Jurkat, Clone E6-1 (cell line): ENCODE measurements at regions not wholly inside any gene's neighbourhood (a gene's known extent, or its start where the extent isn't known, plus 50 kb on each side); places are given as distances from the start of the nearest gene placed in this dataset.
"Not testable (repeated sequence)": the region's sequence is repeated elsewhere in the genome, so short reads cannot be mapped to it uniquely, and the experiment has no call there.

Experiments used
- DNase-seq: peaks from one replicate; pipeline ENCODE4 v3.0.0-alpha.2; 2011; ENCODE audit warnings: low read depth, low spot score
- H3K4me3 ChIP-seq: 2 replicates; pipeline ENCODE4 v1.5.1; 2011; ENCODE audit warnings: mild to moderate bottlenecking, low read length, control low read depth, moderate library complexity

GRCh38 chr4:186812592-186812991, 88.9 kb upstream of the FAT1 start:
- H3K4me3 ChIP-seq = no peak overlapping the region
- no peak for DNase-seq

GRCh38 chr4:186813377-186814068, 89.9 kb upstream of the FAT1 start:
- DNase-seq = no peak
- no peak overlapping the region for H3K4me3 ChIP-seq

- no peak overlapping the region for H3K4me3 ChIP-seq
- no peak for DNase-seq
These were observed 90.9 kb upstream of the FAT1 start for GRCh38 chr4:186814535-186815070.

- no peak overlapping the region for H3K4me3 ChIP-seq
- no peak for DNase-seq
These were observed 95.9 kb upstream of the FAT1 start for GRCh38 chr4:186819342-186820086.

- H3K4me3 ChIP-seq = no peak overlapping the region
- no peak for DNase-seq
These were observed 96.8 kb upstream of the FAT1 start for GRCh38 chr4:186820391-186820891.

GRCh38 chr4:186823989-186824388, 100.3 kb upstream of the FAT1 start:
- DNase-seq = no peak
- H3K4me3 ChIP-seq = no peak overlapping the region

- DNase-seq = no peak
- H3K4me3 ChIP-seq = no peak overlapping the region
These were observed 101.4 kb upstream of the FAT1 start for GRCh38 chr4:186825069-186825468.

- H3K4me3 ChIP-seq = no peak overlapping the region
- no peak for DNase-seq
These were observed 102.3 kb upstream of the FAT1 start for GRCh38 chr4:186826006-186826405.

- DNase-seq = no peak
- H3K4me3 ChIP-seq = no peak overlapping the region
These were observed 103.3 kb upstream of the FAT1 start for GRCh38 chr4:186826846-186827533.

- H3K4me3 ChIP-seq = no peak overlapping the region
These were observed 103.9 kb upstream of the FAT1 start for GRCh38 chr4:186827534-186827897.

GRCh38 chr4:186829097-186829496, 105.4 kb upstream of the FAT1 start:
- no peak overlapping the region for H3K4me3 ChIP-seq
- DNase-seq = peak; percentile 9

More at GRCh38 chr4:186827534-186827897, 103.9 kb upstream of the FAT1 start:
- no peak for DNase-seq

GRCh38 chr4:186829740-186830449, 106.2 kb upstream of the FAT1 start:
- no peak for DNase-seq
- H3K4me3 ChIP-seq = no peak overlapping the region

- no peak for DNase-seq
- no peak overlapping the region for H3K4me3 ChIP-seq
These were observed 107.9 kb upstream of the FAT1 start for GRCh38 chr4:186831574-186831973.

GRCh38 chr4:186832906-186833305, 109.2 kb upstream of the FAT1 start:
- H3K4me3 ChIP-seq = no peak overlapping the region
- no peak for DNase-seq

- not testable (repeated sequence) for DNase-seq, H3K4me3 ChIP-seq
These were observed 113.8 kb upstream of the FAT1 start for GRCh38 chr4:186837463-186837862.

- no peak for DNase-seq
- no peak overlapping the region for H3K4me3 ChIP-seq
These were observed 114.6 kb upstream of the FAT1 start for GRCh38 chr4:186838295-186838694.

GRCh38 chr4:186839122-186840037, 115.7 kb upstream of the FAT1 start:
- no peak overlapping the region for H3K4me3 ChIP-seq

GRCh38 chr4:186840222-186840701, 116.6 kb upstream of the FAT1 start:
- no peak overlapping the region for H3K4me3 ChIP-seq
- no peak for DNase-seq

More at GRCh38 chr4:186839122-186840037, 115.7 kb upstream of the FAT1 start:
- DNase-seq = no peak
